Prostate gland (tissue), 2 donors: ENCODE measurements at regions not wholly inside any gene's neighbourhood (a gene's known extent, or its start where the extent isn't known, plus 50 kb on each side); places are given as distances from the start of the nearest gene placed in this dataset.

Experiments
- CTCF ChIP-seq, 4 experiments: fragments of 200-600 bp in 2 of 4; fragments of 450-650 bp in 2 of 4; sonication (generic) in 2 of 4; IDR thresholded peaks; 1 replicate in 3 of 4; 2 replicates in 1 of 4; pipeline ENCODE4 v1.5.1; 2016 to 2019; ENCODE audit warnings: antibody characterized with exemption in 4 of 4, mild to moderate bottlenecking in 2 of 4, moderate library complexity in 2 of 4
- POLR2A ChIP-seq: fragments of 450-650 bp; IDR thresholded peaks from one replicate; pipeline ENCODE4 v1.6.1; 2016; ENCODE audit warnings: antibody characterized with exemption, mild to moderate bottlenecking

GRCh38 chr16:65222536-65222935 is 100.7 kb upstream of the CDH11 start:
- TF ChIP-seq CTCF (IDR thresholded peaks at IDR 0.05) (no peak), POLR2A (no peak)
